HEK293 (cell line): ENCODE measurements at regions not wholly inside any gene's neighbourhood (a gene's known extent, or its start where the extent isn't known, plus 50 kb on each side); places are given as distances from the start of the nearest gene placed in this dataset.

ENCODE experiments used
- CTCF ChIA-PET: fragments of 350-600 bp; formaldehyde crosslinking; extraction: SDS; loops from one replicate; lab custom pipeline; 2021; ENCODE audit warnings: antibody characterized with exemption; lab: Yijun Ruan, JAX
- POLR2A ChIA-PET: fragments of 300-600 bp; formaldehyde crosslinking; extraction: SDS; loops from one replicate; lab custom pipeline; 2020; ENCODE audit warnings: antibody characterized with exemption, inconsistent platforms; lab: Yijun Ruan, JAX
- H3K27ac ChIP-seq: fragments of 200-500 bp; sonication (Bioruptor generic); 2 replicates; pipeline ENCODE4 v1.5.1; 2014; ENCODE audit warnings: low read depth, low read length, control low read depth, inconsistent platforms; ENCODE audit errors: extremely low read depth
- H3K36me3 ChIP-seq, 2 experiments: fragments of 200-500 bp in 1 of 2; sonication (Bioruptor generic) in 1 of 2; 1 replicate in 1 of 2; 2 replicates in 1 of 2; pipeline ENCODE4 v1.5.1; 2014 to 2017; ENCODE audit warnings: inconsistent platforms in 2 of 2, low read length in 2 of 2; ENCODE audit not compliant: control insufficient read depth in 2 of 2, insufficient read depth in 1 of 2
- H3K4me1 ChIP-seq: fragments of 200-500 bp; sonication (Bioruptor generic); 2 replicates; pipeline ENCODE4 v1.5.1; 2014; ENCODE audit warnings: mild to moderate bottlenecking, low read length, inconsistent platforms; ENCODE audit not compliant: control insufficient read depth, insufficient read depth
- H3K4me3 ChIP-seq: 2 replicates; pipeline ENCODE4 v1.5.1; 2011; ENCODE audit warnings: low read depth, mild to moderate bottlenecking, control low read depth, low read length, moderate library complexity
- H3K9me3 ChIP-seq: fragments of 200-500 bp; sonication (Bioruptor generic); 2 replicates; pipeline ENCODE4 v1.5.1; 2014; ENCODE audit warnings: low read depth, low read length, inconsistent platforms; ENCODE audit not compliant: control insufficient read depth, insufficient read depth
- EGR2 ChIP-seq: fragments of 450-650 bp; formaldehyde crosslinking; IDR thresholded peaks from 2 replicates; pipeline ENCODE4 v1.5.1; 2016; ENCODE audit warnings: low read depth, missing biosample characterization, missing genetic modification characterization
- GLIS1 ChIP-seq: fragments of 450-650 bp; formaldehyde crosslinking; IDR thresholded peaks from 2 replicates; pipeline ENCODE4 v1.5.1; 2016; ENCODE audit warnings: missing biosample characterization, missing genetic modification characterization
- HOXA7 ChIP-seq: sonication (generic); formaldehyde crosslinking; IDR thresholded peaks from 2 replicates; pipeline ENCODE4 v1.8.1; 2022; ENCODE audit warnings: missing genetic modification reagents, borderline replicate concordance
- KLF9 ChIP-seq: fragments of 450-650 bp; formaldehyde crosslinking; IDR thresholded peaks from 2 replicates; pipeline ENCODE4 v1.5.1; 2016; ENCODE audit warnings: missing biosample characterization, missing genetic modification characterization, low read depth
- RBAK ChIP-seq: fragments of 450-650 bp; formaldehyde crosslinking; IDR thresholded peaks from 2 replicates; pipeline ENCODE4 v1.5.1; 2016; ENCODE audit warnings: missing biosample characterization, missing genetic modification characterization
- WT1 ChIP-seq: fragments of 450-650 bp; formaldehyde crosslinking; IDR thresholded peaks from 2 replicates; pipeline ENCODE4 v1.5.1; 2016; ENCODE audit warnings: missing biosample characterization, missing genetic modification characterization
- ZBTB21 ChIP-seq: fragments of 450-650 bp; formaldehyde crosslinking; IDR thresholded peaks from 2 replicates; pipeline ENCODE4 v1.5.1; 2017; ENCODE audit warnings: missing biosample characterization, missing genetic modification characterization
- ZNF16 ChIP-seq: fragments of 450-650 bp; formaldehyde crosslinking; IDR thresholded peaks from 2 replicates; pipeline ENCODE4 v1.5.1; 2016; ENCODE audit warnings: low read depth, missing biosample characterization, missing genetic modification characterization
- ZNF660 ChIP-seq: fragments of 450-650 bp; IDR thresholded peaks from 2 replicates; pipeline ENCODE4 v1.5.1; 2018; ENCODE audit warnings: missing biosample characterization, mild to moderate bottlenecking, missing genetic modification characterization
- ZNF677 ChIP-seq: fragments of 450-650 bp; IDR thresholded peaks from 2 replicates; pipeline ENCODE4 v1.5.0; 2018; ENCODE audit warnings: missing biosample characterization, mild to moderate bottlenecking, missing genetic modification characterization, moderate library complexity
- TF ChIP-seq, protein P1 (sequence below): fragments of 450-650 bp; formaldehyde crosslinking; IDR thresholded peaks from 2 replicates; pipeline ENCODE4 v1.5.1; 2016; ENCODE audit warnings: missing biosample characterization, missing genetic modification characterization
- TF ChIP-seq, protein P2 (sequence below): fragments of 450-650 bp; IDR thresholded peaks from 2 replicates; pipeline ENCODE4 v1.5.1; 2018; ENCODE audit warnings: missing biosample characterization, mild to moderate bottlenecking, missing genetic modification characterization
- TF ChIP-seq, protein P3 (sequence below): fragments of 450-650 bp; formaldehyde crosslinking; IDR thresholded peaks from 2 replicates; pipeline ENCODE4 v1.5.1; 2016; ENCODE audit warnings: missing biosample characterization, missing genetic modification characterization
- TF ChIP-seq, protein P4 (sequence below): fragments of 450-650 bp; formaldehyde crosslinking; conservative IDR thresholded peaks from 2 replicates; pipeline ENCODE4 v1.5.1; 2016; ENCODE audit warnings: low read depth, missing biosample characterization, missing genetic modification characterization
- TF ChIP-seq, protein P5 (sequence below): fragments of 450-650 bp; formaldehyde crosslinking; IDR thresholded peaks from 2 replicates; pipeline ENCODE4 v1.5.1; 2016; ENCODE audit warnings: missing biosample characterization, missing genetic modification characterization

DNA sequence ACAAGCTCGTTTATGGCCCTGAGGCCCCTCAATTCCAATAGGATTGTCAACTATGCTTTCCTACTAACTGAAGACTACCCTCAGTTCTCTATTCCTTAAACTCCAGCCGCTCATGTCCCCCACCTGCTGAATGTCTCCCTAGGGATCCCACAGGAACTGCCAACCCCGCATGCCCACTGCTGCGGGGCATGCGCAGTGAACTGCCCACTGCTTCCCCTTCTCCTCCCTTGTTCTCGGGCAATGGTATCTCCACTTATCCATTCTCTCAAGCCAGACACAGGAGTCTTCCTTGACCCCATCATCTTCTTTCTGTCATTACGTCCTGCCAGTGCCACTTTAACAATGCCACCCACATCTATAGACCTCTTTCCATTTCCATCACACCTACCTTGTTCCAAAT is 90.0 kb downstream of the FGF18 start:
- Histone ChIP-seq H3K4me3 (no peak overlapping the region), H3K36me3 (no peaks in the 10 kb centered on the region), H3K9me3 (no peaks in the 10 kb centered on the region)
- ChIA-PET CTCF (interaction anchor here (1.1 kb wide), 1 partner anchor 24 kb away, joined by 3 read pairs; no protein-coding TSS in a partner anchor), POLR2A (no interaction called here)
- TF ChIP-seq HOXA7 (CRISPR knock-in tag), result no peak
- TF ChIP-seq, protein P1, sequence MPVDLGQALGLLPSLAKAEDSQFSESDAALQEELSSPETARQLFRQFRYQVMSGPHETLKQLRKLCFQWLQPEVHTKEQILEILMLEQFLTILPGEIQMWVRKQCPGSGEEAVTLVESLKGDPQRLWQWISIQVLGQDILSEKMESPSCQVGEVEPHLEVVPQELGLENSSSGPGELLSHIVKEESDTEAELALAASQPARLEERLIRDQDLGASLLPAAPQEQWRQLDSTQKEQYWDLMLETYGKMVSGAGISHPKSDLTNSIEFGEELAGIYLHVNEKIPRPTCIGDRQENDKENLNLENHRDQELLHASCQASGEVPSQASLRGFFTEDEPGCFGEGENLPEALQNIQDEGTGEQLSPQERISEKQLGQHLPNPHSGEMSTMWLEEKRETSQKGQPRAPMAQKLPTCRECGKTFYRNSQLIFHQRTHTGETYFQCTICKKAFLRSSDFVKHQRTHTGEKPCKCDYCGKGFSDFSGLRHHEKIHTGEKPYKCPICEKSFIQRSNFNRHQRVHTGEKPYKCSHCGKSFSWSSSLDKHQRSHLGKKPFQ, result no peak
- TF ChIP-seq, protein P2, sequence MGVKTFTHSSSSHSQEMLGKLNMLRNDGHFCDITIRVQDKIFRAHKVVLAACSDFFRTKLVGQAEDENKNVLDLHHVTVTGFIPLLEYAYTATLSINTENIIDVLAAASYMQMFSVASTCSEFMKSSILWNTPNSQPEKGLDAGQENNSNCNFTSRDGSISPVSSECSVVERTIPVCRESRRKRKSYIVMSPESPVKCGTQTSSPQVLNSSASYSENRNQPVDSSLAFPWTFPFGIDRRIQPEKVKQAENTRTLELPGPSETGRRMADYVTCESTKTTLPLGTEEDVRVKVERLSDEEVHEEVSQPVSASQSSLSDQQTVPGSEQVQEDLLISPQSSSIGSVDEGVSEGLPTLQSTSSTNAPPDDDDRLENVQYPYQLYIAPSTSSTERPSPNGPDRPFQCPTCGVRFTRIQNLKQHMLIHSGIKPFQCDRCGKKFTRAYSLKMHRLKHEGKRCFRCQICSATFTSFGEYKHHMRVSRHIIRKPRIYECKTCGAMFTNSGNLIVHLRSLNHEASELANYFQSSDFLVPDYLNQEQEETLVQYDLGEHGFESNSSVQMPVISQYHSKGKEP (tag by site-specific recombination), result no peak
- TF ChIP-seq ZNF677 (tag by site-specific recombination), result no peak
- TF ChIP-seq ZBTB21 (tag by site-specific recombination), result no peak
- TF ChIP-seq, protein P3, sequence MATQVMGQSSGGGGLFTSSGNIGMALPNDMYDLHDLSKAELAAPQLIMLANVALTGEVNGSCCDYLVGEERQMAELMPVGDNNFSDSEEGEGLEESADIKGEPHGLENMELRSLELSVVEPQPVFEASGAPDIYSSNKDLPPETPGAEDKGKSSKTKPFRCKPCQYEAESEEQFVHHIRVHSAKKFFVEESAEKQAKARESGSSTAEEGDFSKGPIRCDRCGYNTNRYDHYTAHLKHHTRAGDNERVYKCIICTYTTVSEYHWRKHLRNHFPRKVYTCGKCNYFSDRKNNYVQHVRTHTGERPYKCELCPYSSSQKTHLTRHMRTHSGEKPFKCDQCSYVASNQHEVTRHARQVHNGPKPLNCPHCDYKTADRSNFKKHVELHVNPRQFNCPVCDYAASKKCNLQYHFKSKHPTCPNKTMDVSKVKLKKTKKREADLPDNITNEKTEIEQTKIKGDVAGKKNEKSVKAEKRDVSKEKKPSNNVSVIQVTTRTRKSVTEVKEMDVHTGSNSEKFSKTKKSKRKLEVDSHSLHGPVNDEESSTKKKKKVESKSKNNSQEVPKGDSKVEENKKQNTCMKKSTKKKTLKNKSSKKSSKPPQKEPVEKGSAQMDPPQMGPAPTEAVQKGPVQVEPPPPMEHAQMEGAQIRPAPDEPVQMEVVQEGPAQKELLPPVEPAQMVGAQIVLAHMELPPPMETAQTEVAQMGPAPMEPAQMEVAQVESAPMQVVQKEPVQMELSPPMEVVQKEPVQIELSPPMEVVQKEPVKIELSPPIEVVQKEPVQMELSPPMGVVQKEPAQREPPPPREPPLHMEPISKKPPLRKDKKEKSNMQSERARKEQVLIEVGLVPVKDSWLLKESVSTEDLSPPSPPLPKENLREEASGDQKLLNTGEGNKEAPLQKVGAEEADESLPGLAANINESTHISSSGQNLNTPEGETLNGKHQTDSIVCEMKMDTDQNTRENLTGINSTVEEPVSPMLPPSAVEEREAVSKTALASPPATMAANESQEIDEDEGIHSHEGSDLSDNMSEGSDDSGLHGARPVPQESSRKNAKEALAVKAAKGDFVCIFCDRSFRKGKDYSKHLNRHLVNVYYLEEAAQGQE (tag by site-specific recombination), result no peak
- no peak for TF ChIP-seq ZNF660 (tag by site-specific recombination)
- TF ChIP-seq EGR2 (tag by site-specific recombination), result no peak
- TF ChIP-seq, all 188 proteins: peak for 0
- H3K4me1 ChIP-seq, result no peaks in the 10 kb centered on the region
- no peak overlapping the region for H3K27ac ChIP-seq

DNA sequence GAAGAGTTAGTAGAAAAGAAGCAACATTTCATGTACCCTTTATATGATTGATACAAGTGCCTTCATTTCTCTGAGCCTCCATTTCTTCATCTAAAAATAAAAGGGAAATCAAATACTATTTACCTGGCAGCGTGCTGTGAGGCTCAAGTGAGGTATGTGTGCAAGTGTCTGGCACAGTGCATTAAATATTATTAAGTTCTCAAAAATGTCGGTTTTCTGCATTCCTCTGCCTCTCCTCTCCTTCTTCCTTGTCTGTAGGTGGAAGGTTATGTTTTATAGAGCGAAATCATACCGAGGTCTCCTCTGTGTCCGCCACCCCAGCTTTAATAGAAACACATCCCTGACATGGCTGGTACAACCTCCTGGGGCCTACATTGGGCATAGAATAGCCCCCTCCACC is 93.0 kb downstream of the FGF18 start:
- TF ChIP-seq RBAK (tag by site-specific recombination) (no peak), ZNF16 (tag by site-specific recombination) (no peak), KLF9 (tag by site-specific recombination) (no peak), WT1 (tag by site-specific recombination) (no peak), HOXA7 (CRISPR knock-in tag) (no peak), GLIS1 (tag by site-specific recombination) (no peak)
- TF ChIP-seq, protein P4, sequence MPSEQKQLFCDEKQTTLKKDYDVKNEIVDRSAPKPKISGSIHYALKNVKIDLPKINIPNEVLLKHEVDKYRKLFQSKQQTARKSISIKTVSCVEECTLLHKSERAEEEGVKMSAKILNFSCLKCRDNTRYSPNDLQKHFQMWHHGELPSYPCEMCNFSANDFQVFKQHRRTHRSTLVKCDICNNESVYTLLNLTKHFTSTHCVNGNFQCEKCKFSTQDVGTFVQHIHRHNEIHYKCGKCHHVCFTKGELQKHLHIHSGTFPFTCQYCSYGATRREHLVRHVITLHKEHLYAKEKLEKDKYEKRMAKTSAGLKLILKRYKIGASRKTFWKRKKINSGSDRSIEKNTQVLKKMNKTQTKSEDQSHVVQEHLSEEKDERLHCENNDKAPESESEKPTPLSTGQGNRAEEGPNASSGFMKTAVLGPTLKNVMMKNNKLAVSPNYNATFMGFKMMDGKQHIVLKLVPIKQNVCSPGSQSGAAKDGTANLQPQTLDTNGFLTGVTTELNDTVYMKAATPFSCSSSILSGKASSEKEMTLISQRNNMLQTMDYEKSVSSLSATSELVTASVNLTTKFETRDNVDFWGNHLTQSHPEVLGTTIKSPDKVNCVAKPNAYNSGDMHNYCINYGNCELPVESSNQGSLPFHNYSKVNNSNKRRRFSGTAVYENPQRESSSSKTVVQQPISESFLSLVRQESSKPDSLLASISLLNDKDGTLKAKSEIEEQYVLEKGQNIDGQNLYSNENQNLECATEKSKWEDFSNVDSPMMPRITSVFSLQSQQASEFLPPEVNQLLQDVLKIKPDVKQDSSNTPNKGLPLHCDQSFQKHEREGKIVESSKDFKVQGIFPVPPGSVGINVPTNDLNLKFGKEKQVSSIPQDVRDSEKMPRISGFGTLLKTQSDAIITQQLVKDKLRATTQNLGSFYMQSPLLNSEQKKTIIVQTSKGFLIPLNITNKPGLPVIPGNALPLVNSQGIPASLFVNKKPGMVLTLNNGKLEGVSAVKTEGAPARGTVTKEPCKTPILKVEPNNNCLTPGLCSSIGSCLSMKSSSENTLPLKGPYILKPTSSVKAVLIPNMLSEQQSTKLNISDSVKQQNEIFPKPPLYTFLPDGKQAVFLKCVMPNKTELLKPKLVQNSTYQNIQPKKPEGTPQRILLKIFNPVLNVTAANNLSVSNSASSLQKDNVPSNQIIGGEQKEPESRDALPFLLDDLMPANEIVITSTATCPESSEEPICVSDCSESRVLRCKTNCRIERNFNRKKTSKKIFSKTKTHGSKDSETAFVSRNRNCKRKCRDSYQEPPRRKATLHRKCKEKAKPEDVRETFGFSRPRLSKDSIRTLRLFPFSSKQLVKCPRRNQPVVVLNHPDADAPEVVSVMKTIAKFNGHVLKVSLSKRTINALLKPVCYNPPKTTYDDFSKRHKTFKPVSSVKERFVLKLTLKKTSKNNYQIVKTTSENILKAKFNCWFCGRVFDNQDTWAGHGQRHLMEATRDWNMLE (tag by site-specific recombination), result no peak
- TF ChIP-seq, protein P5, sequence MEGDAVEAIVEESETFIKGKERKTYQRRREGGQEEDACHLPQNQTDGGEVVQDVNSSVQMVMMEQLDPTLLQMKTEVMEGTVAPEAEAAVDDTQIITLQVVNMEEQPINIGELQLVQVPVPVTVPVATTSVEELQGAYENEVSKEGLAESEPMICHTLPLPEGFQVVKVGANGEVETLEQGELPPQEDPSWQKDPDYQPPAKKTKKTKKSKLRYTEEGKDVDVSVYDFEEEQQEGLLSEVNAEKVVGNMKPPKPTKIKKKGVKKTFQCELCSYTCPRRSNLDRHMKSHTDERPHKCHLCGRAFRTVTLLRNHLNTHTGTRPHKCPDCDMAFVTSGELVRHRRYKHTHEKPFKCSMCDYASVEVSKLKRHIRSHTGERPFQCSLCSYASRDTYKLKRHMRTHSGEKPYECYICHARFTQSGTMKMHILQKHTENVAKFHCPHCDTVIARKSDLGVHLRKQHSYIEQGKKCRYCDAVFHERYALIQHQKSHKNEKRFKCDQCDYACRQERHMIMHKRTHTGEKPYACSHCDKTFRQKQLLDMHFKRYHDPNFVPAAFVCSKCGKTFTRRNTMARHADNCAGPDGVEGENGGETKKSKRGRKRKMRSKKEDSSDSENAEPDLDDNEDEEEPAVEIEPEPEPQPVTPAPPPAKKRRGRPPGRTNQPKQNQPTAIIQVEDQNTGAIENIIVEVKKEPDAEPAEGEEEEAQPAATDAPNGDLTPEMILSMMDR, result no peak
- CTCF ChIA-PET, result interaction anchor here (0.6 kb wide), 1 partner anchor 466 kb away, joined by 3 read pairs; no protein-coding TSS in a partner anchor
- no peak overlapping the region for H3K4me3 ChIP-seq

More for the DNA sequence above, 93.0 kb downstream of the FGF18 start:
- no peak overlapping the region for H3K27ac ChIP-seq
- no peaks in the 10 kb centered on the region for H3K9me3 ChIP-seq
- POLR2A ChIA-PET, result no interaction called here
- no peaks in the 10 kb centered on the region for H3K36me3 ChIP-seq
- H3K4me1 ChIP-seq, result no peaks in the 10 kb centered on the region
